Chondrocyte (in vitro differentiated cells): ENCODE measurements at regions not wholly inside any gene's neighbourhood (a gene's known extent, or its start where the extent isn't known, plus 50 kb on each side); places are given as distances from the start of the nearest gene placed in this dataset.
A peak's percentile ranks its signal among the peaks of the same experiment; 100 is the strongest.

Source experiments
- DNase-seq: peaks from one replicate; pipeline ENCODE4 v3.0.0; 2021; ENCODE audit warnings: mixed read lengths, low spot score
- H3K27ac Mint-ChIP-seq: one replicate; pipeline ENCODE4 v1.8.0; 2021; ENCODE audit warnings: mild to moderate bottlenecking, moderate library complexity, mixed read lengths; ENCODE audit not compliant: unreplicated experiment
- H3K27me3 Mint-ChIP-seq: 2 replicates; pipeline ENCODE4 v1.8.0; 2021; ENCODE audit warnings: low read depth, mixed read lengths
- H3K36me3 Mint-ChIP-seq: 2 replicates; pipeline ENCODE4 v1.8.0; 2021; ENCODE audit warnings: low read depth, mixed read lengths
- H3K4me1 Mint-ChIP-seq: 2 replicates; pipeline ENCODE4 v1.8.0; 2021; ENCODE audit warnings: low read depth, mild to moderate bottlenecking, mixed read lengths
- H3K4me3 Mint-ChIP-seq: one replicate; pipeline ENCODE4 v1.8.0; 2021; ENCODE audit warnings: mild to moderate bottlenecking, moderate library complexity, mixed read lengths; ENCODE audit not compliant: unreplicated experiment
- H3K9me3 Mint-ChIP-seq: 2 replicates; pipeline ENCODE4 v1.8.0; 2021; ENCODE audit warnings: low read depth, mixed read lengths
- TF ChIP-seq, protein P1 (sequence below): fragments of 200-600 bp; sonication (generic); IDR thresholded peaks from 2 replicates; pipeline ENCODE4 v1.5.0; 2021; ENCODE audit warnings: antibody characterized with exemption, mild to moderate bottlenecking, moderate library complexity

DNA sequence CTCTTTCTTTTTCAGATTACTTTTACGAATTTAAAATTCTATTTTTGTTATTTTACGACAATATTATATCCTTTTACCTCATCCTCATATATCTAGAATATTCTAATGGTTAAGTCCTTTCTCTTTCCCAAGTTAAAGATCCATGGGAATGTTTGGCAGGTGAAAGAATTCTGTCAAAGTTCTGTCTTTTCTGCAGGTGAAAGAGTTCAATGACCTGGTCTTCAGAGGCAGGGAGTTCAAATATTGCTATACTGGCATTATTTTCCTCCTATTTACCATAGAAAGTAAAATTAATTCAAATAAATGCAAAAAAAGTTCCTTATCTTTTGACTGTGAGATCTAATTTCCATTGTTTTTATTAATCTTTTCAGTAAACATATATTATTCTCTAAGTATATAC lies 194.3 kb downstream of the ARL4A start:
- Mint-ChIP-seq H3K4me3 (no peak overlapping the region), H3K4me1 (peaks cover 23% of the 10 kb centered on the region), H3K27ac (no peak overlapping the region), H3K9me3 (no peaks in the 10 kb centered on the region), H3K27me3 (no peaks in the 10 kb centered on the region), H3K36me3 (no peaks in the 10 kb centered on the region)
- no peak for DNase-seq
- TF ChIP-seq, protein P1, sequence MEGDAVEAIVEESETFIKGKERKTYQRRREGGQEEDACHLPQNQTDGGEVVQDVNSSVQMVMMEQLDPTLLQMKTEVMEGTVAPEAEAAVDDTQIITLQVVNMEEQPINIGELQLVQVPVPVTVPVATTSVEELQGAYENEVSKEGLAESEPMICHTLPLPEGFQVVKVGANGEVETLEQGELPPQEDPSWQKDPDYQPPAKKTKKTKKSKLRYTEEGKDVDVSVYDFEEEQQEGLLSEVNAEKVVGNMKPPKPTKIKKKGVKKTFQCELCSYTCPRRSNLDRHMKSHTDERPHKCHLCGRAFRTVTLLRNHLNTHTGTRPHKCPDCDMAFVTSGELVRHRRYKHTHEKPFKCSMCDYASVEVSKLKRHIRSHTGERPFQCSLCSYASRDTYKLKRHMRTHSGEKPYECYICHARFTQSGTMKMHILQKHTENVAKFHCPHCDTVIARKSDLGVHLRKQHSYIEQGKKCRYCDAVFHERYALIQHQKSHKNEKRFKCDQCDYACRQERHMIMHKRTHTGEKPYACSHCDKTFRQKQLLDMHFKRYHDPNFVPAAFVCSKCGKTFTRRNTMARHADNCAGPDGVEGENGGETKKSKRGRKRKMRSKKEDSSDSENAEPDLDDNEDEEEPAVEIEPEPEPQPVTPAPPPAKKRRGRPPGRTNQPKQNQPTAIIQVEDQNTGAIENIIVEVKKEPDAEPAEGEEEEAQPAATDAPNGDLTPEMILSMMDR = no peak

DNA sequence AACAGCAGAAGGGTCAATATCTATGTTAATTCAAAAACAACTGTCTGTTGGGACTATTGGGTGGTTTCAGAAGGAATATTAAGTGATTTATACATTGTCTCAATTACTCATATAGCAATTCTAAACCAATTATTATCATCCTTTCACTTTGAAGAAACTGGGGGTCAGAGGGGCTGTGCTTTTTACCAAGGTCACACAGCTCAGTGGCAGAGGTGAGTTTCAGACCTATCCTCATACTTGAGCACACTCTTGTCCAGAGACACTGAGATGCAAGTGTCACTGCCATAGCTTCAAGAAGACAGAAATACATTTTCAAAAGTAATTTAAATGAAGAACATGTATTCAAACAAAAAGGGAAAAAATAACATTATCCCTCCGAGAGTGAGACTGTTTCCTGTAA lies 195.3 kb downstream of the ARL4A start:
- no peaks in the 10 kb centered on the region for H3K27me3 Mint-ChIP-seq

DNA sequence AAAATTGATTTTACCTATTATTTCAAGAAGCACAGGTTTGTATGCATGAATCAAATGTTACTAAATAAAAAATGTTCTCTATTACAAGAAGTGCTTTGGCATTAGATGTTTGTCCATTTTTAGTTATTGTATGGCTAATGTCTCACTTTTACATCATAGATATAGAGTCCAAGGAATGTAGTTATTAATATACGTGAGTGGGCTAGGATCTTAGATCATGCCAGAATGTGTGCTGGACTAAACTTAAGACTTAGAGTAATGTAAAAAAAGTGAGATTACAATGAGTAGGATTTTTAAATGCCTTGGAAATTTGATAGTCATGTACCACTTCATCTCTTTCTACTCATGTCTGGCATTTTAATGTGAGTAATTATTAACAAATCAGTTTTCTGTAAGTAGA lies 196.6 kb downstream of the ARL4A start:
- no peaks in the 10 kb centered on the region for H3K36me3 Mint-ChIP-seq
- no peak for DNase-seq
- no peak overlapping the region for H3K27ac Mint-ChIP-seq
- H3K4me1 Mint-ChIP-seq = peaks cover 29% of the 10 kb centered on the region
- peaks cover 3% of the 10 kb centered on the region for H3K9me3 Mint-ChIP-seq
- no peak overlapping the region for H3K4me3 Mint-ChIP-seq
- TF ChIP-seq, protein P1 = no peak
- no peaks in the 10 kb centered on the region for H3K27me3 Mint-ChIP-seq

More for the DNA sequence above, 195.3 kb downstream of the ARL4A start:
- H3K9me3 Mint-ChIP-seq = no peaks in the 10 kb centered on the region
- no peak overlapping the region for H3K4me3 Mint-ChIP-seq
- no peak overlapping the region for H3K27ac Mint-ChIP-seq
- H3K36me3 Mint-ChIP-seq = no peaks in the 10 kb centered on the region
- TF ChIP-seq, protein P1 = no peak
- no peak for DNase-seq
- peaks cover 23% of the 10 kb centered on the region for H3K4me1 Mint-ChIP-seq

DNA sequence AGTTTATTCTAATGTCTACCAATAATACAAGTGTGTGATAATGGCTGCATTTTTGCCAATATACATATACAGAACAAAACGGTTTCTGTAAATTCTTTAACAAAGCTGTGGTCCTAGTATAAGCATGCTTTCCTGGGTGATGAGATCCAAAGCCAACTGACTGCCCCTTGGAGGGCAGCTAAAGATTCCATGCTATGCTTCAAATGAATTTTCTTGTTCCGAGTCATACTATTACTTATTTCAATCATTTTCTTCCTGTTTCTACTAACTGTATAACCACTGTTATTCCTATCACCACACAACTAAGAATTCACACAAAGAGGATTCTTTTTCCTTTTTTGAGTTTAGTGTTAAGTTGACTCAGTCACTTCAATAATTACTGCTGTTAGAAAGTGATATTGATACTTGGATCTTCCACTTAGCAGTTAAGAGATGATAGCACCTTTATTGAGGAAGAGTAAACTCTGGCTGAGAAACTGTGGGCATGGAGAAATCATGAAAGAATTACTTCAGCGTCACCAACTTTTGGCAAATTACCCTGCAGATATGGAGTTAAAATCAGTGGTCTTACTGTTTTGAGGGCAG lies 197.5 kb downstream of the ARL4A start:
- no peak for DNase-seq
- TF ChIP-seq, protein P1 = no peak
- Mint-ChIP-seq H3K4me1 (peaks cover 35% of the 10 kb centered on the region), H3K27ac (peak overlapping the region; percentile 53), H3K4me3 (no peak overlapping the region), H3K27me3 (no peaks in the 10 kb centered on the region), H3K9me3 (peaks cover 3% of the 10 kb centered on the region), H3K36me3 (no peaks in the 10 kb centered on the region)

DNA sequence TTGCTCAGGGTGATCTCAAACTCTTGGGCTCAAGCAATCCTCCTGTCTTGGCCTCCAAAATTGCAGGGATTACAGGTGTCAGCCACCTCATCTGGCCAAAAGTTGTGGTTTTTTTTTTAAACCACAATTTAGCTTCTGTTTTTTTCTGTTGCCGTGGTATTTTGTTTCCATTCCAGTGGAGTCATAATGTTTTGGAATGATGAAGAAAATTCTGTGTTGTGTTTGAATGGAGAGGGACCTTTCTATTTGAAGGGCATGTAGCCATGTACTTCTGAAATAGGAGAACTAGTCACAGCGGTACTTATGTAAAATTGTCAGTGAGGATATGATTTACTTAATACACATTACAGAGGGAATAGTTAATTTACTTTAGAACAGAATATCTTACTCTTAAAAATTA lies 201.3 kb downstream of the ARL4A start:
- DNase-seq = no peak
- H3K4me3 Mint-ChIP-seq = no peak overlapping the region
- peaks cover 35% of the 10 kb centered on the region for H3K4me1 Mint-ChIP-seq
- H3K27me3 Mint-ChIP-seq = no peaks in the 10 kb centered on the region
- TF ChIP-seq, protein P1 = no peak
- H3K36me3 Mint-ChIP-seq = no peaks in the 10 kb centered on the region
- peaks cover 3% of the 10 kb centered on the region for H3K9me3 Mint-ChIP-seq
- H3K27ac Mint-ChIP-seq = peak overlapping the region; percentile 87
